Middle frontal gyrus (tissue), 1 donor: ENCODE measurements at regions not wholly inside any gene's neighbourhood (a gene's known extent, or its start where the extent isn't known, plus 50 kb on each side); places are given as distances from the start of the nearest gene placed in this dataset.
"Not testable (repeated sequence)": the region's sequence is repeated elsewhere in the genome, so short reads cannot be mapped to it uniquely, and the experiment has no call there.

Experiments used
- DNase-seq: peaks from one replicate; pipeline ENCODE4 v3.0.0-alpha.2; 2015; ENCODE audit warnings: low spot score; ENCODE audit errors: extremely low spot score

DNA sequence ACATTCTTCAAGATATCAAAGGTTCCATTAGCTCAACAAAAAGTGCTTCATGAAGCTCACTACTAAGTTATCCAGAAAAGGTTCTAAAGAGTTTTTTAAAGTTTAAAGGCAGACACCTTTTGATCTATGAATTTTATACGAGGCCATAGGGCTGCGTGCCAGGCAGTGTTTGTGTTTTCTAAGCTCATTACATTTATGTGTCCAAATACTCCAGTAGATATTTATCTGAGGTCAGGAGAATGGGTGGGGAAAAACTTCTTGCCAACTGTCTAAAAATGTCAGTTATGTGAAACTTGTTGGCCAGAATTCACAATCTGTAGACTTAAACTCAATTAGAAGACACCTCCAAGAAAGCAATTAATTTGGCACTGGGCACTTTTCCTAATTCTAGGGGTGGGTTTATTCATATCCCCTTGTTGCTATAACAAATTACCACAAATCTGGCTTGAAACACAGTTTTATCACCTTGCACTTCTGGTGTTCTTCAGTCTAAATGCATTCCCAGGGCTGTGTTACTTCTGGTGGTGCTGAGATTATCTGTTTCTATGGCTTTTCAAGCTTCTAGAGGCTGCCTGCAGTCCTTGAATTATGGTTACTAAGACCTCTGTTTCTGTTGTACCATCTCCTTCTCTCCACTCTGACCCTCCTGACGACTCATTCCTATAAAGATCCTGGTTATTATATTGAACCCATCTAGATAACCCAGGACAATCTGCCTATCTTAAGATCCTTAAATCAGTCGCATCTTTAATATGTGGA is 1030.4 kb upstream of the CNTN5 start:
- no peak for DNase-seq

DNA sequence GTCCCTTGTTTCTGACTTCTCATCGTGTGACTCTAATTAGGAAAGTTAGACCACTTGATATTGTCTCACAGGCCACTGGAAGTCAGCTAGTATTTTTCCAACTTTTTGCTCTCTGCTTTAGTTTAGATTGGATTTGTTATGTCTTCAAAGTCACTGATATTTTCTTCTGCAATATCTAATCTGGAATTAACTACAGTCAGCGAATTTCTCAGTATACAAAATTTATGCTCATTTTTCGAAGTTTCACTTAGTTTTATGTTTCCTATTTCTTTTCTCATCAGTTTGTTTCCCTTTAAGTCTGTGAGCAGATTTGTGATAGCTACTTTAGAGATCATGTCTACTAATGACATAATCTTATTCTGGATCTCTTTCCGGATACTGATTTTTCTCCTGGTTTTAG is 1027.2 kb upstream of the CNTN5 start:
- no peak for DNase-seq

DNA sequence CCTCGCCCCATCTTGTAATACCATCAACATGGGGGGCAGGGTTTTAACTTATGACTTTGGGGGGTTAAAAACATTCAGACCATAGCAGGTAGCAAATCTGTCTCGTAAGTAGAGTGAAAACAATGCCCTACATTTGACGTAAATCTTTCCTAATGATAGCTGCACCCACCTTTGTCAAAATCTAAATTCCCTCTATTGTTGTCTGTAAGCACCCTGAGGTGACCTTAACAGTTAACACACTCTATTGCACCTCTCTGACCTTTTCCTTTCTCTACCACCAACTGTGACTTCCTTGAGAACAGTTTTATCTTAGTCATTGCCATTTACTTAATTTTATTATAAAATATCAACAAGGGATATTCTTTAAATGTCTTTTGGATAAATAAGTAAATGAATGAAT is 1024.9 kb upstream of the CNTN5 start:
- DNase-seq: no peak

GRCh38 chr11:97996762-97997161 is 1024.0 kb upstream of the CNTN5 start:
- no peak for DNase-seq

DNA sequence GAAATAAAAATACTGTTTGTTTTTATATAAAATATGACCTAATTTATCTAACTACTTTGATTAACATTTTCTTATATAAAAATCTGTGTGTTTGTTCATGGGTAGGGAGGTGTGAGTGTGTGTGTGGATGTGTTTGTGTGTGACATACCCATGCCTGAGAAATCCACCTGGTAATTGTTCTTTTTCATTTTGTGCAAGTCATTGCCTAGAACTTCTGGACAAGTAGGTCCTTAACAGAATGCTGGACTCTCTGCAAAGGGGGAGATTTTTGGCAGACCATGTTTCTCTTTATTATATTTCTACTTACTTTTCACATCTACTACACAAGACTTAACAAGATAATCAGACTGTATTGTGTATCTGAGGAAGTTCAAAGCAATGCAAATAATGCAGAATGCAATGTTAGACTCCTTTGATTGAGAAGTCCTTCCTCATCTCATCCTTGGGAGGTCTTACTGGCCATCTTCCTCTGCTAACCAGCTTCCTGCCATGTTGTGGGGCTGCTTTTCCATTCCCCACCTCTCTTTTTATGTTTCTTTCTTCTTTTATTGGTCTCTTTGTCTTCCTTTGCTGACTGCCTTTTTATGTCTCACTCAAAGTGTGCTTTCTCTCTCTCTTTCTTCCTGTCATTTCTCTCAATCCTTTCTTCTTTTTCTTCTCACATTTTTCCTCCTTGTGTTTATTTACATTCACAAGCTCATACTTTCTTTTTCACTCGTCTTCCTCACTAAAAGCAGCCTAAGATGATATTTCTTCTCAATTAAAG is 1017.0 kb upstream of the CNTN5 start:
- DNase-seq: no peak

DNA sequence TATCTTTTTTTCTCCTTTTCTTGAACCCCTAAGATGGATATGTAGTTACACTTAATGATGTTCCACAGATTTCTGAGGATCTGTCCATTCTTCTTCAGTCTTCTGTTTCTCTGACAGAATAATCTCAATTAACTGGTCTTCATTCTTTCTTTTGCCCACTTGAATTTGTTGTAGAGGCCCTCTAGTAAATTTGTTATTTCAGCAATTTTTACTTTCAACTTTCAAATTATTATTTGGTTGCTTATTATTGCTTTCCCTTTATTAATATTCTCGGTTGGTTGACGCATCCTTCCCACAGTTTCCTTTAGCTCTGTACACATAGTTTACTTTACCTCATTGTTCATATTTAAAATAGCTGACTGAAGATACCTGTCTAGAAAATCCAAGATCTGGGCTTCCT is 1013.7 kb upstream of the CNTN5 start:
- DNase-seq: no peak

DNA sequence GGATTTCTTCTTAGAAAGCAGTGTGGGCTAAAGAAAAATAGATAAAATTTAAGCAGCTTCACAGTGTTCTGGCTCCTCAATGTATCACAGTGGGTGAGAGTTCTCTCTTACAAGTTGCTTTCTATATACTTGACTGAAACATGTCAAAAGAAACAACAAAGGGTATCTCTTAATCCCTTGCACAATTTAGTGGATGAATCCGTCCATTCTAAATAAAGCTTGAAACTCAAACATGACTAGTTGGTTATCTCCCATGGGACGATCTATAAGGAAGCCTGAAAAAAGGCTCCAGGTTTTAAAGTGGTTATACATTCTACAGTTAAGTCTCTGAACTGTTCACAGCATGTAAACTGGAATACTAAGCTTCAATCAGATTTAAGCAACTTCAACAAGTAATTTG is 993.1 kb upstream of the CNTN5 start:
- DNase-seq: no peak

- no peak for DNase-seq
Observed at GRCh38 chr11:98029832-98030231, 990.9 kb upstream of the CNTN5 start.

DNA sequence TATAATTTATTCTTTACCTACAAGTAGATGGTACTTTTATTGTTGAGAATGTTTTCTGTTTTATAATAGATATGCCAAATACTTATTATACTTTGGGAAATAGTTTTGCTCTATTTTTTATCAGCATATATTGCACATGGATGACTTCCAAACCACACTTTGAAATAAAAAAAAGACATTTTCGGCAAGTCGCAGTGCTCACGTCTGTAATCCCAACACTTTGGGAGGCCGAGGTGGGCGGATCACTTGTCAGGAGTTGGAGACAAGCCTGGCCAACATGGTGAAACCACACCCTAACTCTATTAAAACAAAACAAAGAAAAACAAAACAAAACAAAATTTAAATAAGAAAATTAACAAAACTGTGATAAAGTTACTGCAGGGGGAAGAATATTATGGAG is 983.9 kb upstream of the CNTN5 start:
- DNase-seq: no peak

- DNase-seq: no peak
Observed at GRCh38 chr11:98040061-98040808, 980.5 kb upstream of the CNTN5 start.

- DNase-seq: no peak
Observed at GRCh38 chr11:98047647-98048046, 973.1 kb upstream of the CNTN5 start.

DNA sequence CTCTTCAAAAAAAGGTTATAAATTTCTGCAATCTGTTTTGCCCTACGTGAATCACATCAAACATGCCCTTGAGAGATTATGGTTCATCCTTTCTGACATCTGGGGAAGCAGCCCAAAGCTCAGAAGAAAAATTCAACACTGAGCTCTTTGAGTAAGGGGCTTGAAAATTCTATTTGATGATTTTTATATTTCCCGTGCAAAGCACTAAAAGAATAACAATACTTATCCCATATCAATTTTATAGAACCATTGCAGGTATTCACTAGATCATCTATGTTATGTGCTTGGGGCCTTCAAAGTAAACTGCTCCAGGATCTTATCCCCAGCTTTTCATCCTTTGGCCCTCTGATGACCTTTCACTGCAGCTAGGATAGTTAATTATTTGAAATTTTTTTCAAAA is 966.9 kb upstream of the CNTN5 start:
- DNase-seq: no peak

- DNase-seq: no peak
Observed at GRCh38 chr11:98056945-98057344, 963.8 kb upstream of the CNTN5 start.

- no peak for DNase-seq
Observed at GRCh38 chr11:98059488-98059887, 961.3 kb upstream of the CNTN5 start.

DNA sequence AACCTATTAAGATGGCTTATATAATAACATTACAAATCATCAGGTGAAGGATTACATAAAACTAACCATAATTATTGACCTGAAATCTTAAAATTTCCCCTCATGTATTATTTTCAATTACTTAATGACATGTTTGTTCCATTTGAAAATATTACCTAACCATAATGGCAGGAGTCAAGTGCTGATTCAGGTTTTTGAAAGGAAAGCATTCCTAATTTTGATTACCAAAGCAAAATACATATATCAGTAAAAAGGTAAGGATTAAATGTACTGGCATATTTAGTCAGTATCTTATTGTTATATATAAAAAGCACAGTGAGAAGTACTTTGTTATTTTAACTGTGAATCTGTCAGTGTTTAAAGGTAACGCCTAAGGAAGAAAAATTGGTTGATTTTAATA is 960.0 kb upstream of the CNTN5 start:
- no peak for DNase-seq

- DNase-seq: no peak
Observed at GRCh38 chr11:98061858-98062257, 958.9 kb upstream of the CNTN5 start.

DNA sequence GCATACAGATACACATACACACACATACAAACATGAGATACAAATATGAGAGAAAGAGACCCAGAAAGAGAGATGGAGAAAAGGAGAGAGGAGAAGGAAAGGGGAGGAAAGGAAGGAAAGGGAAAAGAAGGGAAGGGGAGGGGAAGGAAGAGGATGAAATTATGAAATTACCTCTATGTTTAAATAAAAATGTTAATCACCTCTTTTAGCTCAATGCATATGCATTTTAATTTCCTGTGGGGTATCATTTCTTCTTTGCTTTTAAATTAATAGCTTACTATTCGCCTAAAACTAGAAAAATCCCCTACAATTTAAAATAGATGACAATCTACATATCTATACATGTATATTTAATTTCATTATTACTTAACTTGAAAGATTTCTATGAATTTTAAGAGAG is 958.0 kb upstream of the CNTN5 start:
- DNase-seq: no peak

DNA sequence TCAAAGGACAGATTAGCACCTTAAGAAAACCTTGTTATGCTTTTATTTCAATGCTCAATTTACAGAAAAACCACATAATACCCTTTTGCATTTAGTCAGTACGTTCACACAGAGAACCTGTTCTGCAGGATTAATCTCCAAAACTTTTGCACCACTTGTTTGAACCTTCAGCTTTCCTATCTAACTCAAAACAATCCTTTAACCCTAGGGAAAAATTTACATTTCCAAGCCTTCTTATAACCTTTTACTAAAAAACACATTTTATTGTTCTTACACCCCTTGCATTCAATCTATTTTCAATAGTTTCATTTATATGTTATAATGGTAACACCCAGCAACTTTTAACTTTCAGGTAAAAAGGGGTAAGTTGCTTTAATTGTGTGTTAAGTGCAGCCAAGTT is 952.5 kb upstream of the CNTN5 start:
- DNase-seq: no peak

- not testable (repeated sequence) for DNase-seq
Observed at GRCh38 chr11:98069147-98069546, 951.6 kb upstream of the CNTN5 start.

GRCh38 chr11:98069861-98070260 is 950.9 kb upstream of the CNTN5 start:
- no peak for DNase-seq

- no peak for DNase-seq
Observed at GRCh38 chr11:98090861-98091505, 929.8 kb upstream of the CNTN5 start.

DNA sequence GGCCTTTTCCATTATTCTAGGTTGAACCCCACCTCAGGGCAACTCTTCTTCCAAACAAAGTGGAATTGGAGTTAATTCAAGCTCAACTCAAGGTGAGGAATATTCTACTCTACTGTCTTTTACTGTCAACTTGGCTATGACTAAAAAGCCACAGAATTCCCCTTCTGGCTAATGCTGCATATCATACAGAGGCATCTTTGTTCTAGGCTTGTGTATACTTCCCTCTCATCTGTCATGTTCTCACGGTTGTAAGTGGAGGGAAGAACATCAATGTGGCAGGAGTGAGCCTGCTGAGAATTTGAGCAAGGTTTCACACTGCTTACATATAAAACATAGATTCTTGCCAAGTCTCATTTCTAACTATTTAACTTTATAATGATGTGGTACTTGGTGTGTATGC is 921.4 kb upstream of the CNTN5 start:
- no peak for DNase-seq
